Colon (tissue), 2 donors: ENCODE measurements at regions not wholly inside any gene's neighbourhood (a gene's known extent, or its start where the extent isn't known, plus 50 kb on each side); places are given as distances from the start of the nearest gene placed in this dataset.
"Not testable (repeated sequence)": the region's sequence is repeated elsewhere in the genome, so short reads cannot be mapped to it uniquely, and the experiment has no call there.

ENCODE experiments used
- FAIRE-seq: peaks from 2 replicates; lab custom pipeline; 2012; peaks lifted over from hg19 to GRCh38; lab: Jason Lieb, UNC
- donor health status: control.
- donor health status: control.

DNA sequence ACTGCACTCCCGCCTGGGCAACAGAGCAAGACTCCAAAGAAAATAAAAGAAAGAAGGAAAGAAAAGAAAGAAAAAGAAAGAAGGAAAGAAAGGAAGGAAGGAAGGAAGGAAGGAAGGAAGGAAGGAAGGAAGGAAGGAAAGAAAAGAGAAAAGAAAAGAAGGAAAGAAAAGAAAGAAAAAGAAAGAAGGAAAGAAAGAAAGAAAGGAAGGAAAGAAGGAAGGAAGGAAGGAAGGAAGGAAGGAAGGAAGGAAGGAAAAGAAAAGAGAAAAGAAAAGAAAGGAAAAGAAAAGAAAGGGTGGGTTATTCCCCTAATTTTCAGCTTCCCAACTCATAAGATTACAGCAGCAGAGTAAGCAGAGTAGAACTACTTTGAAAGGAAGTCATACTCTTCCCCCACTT, 64.4 kb downstream of the TMEM200C start:
- not testable (repeated sequence) for FAIRE-seq

DNA sequence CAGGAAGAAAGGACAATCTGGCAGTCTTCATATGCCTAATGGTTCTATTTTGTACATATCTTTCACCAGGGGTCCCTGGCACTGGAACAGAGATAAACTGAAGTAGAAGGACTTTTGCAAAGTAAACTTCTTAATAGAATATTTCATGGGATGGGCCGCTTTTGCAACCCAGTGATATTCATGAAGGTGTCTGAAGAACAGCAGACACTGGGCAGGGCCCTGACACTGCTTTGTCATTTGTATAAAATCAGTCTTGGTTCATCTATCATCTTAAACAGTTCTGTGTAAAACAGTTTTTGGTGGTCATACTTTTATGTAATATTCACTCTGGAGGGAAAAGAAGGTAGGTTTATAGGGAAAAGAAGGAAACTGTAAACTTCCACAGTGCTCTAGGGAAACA, 66.4 kb downstream of the TMEM200C start:
- no peak for FAIRE-seq

DNA sequence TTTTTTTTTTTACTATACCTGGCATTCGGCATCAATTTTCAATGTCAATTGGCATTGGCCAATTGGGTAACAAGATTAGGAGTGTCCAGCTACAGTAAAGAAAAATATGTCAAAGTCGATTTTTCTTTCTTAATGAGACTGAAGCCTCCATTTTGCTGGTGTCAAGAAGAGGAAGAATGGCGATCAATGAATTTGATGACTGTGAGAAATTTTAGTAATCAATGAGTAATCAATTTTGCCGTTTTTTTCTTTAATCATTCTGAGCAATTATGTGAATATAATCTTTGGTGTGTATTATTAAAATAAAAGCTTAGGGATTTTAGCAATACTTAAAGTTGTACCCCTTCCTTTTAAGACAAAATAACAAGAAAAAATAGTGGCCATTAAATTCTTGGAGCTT, 69.7 kb downstream of the TMEM200C start:
- no peak for FAIRE-seq

DNA sequence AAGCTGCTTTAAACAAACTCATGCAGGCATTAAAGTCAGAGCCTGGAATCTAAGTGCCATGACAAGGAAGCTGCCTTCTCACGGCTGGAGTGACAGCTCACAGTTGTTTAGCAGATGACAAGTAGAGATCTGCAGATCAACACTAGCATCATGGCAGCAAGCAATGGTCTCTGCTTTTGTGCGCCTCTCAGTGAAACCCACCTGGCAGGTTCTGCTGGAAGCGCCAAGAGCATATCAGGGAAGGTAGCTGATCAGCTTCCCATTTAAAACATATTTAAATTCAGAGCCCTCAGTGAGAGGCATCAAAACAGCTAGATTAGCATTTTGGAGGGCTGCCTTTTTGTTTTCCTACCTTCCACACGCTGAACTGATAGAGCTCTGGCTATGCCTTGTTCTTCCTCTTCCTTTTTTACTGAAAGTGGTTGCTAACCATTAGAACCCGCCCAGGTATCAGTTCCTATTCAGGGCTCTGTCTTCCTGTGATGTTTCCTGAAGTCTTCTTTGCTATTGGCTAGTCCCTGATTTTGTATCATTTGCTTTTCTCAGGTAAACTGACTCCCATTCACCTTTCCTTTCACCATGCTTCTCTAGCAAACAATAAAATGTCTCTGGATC, 70.8 kb downstream of the TMEM200C start:
- FAIRE-seq: no peak

DNA sequence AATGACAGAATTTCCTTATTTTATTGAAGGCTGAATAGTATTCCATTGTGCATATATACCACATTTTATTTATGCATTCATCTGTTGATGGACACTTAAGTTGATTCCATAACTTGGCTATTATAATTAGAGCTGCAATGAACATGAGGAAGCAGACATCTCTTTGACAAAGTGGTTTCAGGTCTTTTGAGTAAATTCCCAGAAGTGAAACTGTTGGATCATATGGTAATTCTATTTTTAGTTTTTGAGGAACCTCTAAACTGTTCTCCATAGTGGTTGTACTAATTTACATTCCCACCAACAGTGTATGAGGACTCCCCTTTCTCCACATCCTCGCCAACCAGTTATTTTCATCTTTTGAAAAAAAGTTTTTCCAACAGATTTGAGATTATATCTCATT, 77.5 kb downstream of the TMEM200C start:
- FAIRE-seq: no peak

DNA sequence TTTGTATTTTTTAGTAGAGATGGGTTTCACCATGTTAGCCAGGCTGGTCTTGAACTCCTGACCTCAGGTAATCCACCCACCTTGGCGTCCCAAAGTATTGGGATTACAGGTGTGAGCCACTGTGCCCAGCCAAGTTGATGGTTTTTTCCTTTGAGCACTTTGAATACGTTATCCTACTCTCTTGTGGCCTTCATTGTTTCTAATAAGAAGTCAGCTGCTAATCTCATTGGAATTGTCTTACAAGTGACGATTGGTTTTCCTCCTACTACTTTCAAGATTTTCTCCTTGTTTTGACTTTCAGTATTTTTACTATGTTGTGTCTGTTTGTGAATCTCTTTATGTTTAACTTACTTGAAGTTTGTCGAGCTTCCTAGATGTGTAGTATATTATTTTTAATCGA, 88.5 kb downstream of the TMEM200C start:
- no peak for FAIRE-seq

DNA sequence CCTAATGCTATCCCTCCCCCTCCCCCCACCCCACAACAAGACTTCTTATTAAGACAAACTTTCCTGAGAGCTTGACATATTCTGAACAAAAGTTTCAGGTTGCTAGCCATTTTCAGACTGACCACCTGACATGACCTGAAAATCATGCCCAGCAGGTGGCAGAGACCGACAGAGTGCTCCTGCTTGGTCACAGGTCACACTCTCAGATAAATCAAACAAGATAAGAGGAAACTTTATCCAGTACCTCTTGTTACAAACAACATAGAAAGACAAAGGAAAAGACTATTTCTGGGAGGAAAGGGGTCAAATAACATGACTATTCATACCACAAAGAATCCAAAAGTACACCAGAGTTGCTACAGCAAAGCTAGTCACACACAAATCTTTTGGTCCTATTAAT, 107.4 kb downstream of the TMEM200C start:
- no peak for FAIRE-seq

DNA sequence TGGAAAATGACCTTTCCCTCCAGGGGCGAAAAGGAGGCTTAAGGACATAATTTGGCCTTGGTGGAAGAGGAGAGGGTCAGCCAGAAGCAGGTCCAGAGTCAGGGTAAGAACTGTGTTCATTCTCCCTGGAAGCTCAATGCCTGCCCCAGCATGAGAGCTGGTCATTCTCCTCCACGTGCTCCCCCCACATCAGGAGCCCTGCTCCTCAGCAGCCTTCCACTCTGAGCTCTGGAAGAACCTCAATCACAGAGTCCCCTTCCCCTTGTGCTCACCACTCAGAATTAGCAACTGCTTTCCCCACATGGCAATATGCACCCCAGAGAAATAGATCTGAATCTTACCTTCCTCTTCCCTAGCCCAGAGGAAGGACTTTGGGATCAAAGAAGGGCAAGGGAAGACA, 115.4 kb downstream of the TMEM200C start:
- no peak for FAIRE-seq

DNA sequence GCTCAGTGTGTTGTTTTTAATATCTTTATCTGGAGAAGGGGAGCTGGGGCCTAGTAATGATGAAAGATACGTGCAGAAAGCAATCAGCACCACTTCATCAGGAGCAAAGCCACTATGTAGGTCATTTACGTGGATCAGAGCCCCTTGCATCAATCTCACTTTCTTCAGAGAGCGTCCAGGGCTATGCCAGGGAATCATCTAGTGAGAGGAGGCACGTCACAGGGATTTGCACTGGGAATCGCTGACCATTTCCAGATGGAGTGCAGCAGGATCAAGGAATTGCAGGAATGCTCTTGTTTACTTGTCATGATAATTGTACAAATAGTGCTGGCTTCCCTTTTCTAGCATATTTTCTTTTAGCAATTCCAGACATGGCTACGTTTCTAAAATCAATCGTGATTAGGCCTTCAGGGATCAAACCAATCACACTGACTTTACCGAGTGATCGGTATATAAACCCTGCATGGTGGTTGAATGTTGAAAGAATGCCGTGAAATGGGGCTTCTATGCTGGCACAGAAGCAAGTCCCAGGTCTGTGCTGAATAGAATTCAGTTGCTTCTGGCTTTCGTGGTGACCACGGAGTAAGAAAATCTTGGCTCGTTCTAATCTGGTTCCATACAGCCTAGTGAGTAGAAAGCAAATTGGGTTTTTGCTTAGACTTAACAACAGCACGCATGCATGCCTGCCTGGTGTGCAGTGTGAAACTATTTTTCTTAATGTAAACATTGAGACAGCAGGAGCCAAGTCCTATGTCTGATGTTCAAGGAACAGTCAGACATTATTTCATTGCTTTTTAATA, 122.8 kb downstream of the TMEM200C start:
- no peak for FAIRE-seq

DNA sequence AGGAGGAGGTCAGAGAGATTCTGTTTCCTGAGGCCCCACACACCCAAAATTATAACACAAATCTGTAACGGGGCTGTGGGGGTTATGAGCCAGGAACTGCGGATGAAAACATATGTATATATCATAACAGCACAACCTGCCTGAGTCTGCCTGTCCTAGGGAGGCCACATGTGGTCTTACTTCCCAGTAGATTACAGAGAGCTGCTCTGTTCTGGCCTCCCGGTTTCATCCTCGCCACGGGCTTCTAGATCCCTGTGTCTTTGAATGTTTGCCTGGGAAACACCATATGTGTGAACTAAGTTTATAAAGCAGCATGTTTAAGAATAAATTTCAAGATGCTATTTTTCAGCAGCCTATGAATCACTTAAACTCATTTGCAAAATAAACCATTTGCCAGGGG, 124.0 kb downstream of the TMEM200C start:
- FAIRE-seq: no peak

DNA sequence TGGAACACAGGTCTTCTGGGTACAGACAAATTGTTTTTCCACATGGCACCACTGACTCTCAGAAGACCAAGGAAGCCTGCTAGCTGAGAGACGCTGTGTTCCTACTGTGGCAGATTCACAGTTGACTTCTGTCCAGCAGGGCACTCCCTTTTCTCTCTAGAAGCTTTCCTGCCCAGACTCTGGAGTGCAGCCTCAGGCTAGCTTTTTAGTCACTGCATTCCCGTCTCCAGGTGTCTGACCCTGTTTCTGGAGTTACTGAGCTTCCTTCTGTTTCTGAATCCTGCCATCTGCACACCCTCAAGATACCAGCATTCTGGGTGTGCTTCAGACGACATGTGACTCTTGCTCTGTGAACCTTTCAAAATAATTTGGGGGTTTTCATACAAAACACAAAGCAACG, 125.1 kb downstream of the TMEM200C start:
- FAIRE-seq: no peak

DNA sequence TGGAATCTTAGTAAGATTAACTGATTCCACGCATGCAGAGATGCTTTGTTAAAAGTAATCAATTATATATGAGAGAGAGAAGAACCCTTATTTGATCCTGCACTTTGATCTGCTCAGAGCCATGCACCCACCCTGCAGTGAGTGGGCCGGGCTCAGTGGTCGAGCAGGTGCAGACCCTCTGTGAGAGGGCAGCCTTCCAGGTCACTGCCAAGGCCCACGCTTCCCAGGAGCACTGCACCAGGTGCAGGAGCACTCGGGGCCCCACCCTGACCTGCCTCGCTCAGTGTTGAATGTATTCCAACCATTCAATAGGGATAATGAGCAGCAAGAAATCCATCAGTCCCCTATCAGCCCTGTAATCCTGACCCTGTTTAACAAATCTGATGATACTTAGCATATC, 126.9 kb downstream of the TMEM200C start:
- no peak for FAIRE-seq

DNA sequence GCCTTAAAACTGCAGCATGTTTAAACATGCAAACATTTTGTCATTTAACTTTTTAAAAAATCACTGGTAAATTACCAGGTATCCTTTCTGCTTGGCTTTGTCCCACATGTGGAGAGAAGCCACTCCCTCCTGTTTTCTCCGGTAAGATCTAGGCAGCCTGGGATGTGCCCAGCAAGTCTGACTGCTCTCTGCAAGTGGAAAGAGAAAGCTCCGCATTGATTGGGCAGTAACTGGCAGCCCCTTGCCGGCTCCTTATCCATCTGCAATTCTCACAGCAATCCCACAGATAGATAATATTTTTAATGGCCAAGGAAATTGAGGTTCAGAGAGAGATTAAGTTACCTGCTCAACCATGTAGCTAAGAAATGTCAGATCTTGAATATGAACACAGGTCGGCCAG, 136.1 kb downstream of the TMEM200C start:
- FAIRE-seq: no peak

DNA sequence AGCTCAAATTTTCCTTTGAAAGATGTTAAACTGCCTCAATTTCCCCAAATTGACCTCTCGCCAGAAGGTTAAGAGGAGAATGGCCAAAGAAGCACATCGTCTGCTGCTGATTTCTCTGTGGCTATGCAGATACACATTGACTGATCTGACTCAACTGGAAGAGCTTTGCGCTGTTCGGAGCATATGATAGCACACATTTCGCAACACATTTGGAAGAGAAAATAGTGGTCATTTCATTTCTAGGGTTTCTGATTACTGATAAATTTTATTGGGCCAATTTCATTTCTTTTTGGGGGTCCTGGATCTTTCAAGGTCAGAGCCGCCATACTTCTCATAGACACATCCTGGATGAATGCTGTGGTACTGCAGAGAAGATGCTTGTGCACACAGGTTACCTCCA, 138.5 kb downstream of the TMEM200C start:
- FAIRE-seq: no peak

DNA sequence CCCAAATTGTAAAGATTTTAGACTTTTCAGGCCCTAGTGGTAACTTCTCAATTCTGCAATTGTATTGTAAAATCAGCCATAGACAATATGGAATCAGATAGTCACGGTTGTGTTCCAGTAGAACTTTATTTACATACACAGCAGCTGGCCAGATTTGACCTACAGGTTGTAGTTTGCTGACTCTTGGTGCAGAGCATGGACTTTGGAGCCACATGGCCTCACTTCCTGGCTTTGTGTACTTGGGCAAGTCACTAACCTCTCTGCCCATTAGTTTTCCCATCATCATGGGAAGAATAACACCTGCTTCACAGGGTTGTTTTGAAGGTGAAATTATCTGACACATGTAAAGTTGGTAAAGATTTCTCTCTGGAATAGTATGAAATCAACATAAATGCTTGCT, 147.6 kb downstream of the TMEM200C start:
- no peak for FAIRE-seq

DNA sequence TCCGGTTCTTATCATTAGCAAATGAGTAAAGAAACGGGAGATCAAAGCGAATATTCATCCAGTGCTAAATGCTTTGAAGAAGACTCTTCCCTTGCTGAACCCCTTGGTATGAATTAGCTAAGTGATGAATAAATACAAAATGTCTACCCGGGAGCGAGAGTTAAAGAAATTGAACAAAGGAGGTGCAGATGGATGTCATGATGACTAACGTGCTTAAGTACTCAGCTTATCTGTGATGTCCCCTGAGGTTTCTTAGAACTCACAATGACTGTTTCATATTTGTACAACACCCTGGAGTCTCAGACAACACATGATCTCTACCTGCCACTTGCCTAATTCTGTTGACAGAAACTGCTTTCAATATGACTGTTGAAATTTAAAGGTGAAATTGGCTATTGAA, 148.5 kb downstream of the TMEM200C start:
- no peak for FAIRE-seq

DNA sequence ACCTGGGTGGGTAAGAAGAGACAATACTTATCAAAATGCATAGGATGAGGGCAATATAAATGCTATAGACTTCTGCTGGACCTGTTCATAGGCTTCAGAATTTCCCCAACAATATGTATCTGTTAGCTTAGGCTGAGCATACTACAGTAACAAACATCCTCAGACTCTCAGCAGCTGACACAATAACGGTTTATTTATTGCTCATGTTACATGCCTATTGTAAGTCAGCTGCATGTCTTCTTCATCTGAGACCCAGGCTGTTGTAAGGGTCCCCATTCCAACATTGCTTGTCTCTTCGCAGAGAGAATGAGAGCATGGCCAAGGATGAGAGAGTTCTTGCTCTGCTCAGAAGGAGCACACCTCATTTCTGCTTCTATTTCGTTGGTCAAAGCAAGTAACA, 150.7 kb downstream of the TMEM200C start:
- FAIRE-seq: no peak

DNA sequence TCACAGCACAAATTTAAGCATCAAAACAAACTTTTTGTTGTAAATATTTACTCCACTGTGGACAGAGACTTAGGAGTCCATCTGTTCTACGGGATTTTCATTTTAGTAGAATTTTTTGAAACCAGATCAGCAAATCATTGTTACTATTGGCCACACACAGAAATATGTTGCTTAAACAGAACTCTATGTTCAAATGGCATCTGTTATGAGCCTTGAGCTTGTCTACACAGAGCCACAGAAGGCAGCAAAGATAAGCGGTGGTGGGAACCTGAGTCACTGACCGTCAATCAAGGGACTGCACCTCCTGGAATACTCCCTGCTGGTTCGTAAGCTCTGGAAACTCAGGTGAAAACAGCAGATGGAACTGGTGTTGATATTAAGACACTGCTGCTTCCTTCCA, 156.8 kb downstream of the TMEM200C start:
- no peak for FAIRE-seq

DNA sequence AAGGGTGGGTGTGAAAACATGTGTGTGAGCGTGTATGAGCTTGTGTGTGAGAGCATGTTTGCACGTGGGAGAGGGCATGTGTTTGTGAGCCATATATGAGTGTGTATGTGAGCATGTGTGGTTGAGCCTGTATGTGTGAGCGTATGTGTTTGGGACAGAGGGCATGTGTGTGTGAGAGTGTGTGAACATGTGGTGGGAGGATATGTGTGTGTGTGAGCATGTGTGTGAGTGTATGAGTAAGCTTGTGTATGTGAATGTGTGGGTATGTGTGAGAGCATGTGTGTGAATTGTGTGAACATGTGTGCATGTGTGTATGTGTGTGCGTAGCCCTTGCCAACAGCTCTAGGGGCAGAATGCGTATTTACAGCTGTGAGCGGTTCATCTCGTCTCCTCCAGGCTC, 163.0 kb downstream of the TMEM200C start:
- FAIRE-seq: no peak

DNA sequence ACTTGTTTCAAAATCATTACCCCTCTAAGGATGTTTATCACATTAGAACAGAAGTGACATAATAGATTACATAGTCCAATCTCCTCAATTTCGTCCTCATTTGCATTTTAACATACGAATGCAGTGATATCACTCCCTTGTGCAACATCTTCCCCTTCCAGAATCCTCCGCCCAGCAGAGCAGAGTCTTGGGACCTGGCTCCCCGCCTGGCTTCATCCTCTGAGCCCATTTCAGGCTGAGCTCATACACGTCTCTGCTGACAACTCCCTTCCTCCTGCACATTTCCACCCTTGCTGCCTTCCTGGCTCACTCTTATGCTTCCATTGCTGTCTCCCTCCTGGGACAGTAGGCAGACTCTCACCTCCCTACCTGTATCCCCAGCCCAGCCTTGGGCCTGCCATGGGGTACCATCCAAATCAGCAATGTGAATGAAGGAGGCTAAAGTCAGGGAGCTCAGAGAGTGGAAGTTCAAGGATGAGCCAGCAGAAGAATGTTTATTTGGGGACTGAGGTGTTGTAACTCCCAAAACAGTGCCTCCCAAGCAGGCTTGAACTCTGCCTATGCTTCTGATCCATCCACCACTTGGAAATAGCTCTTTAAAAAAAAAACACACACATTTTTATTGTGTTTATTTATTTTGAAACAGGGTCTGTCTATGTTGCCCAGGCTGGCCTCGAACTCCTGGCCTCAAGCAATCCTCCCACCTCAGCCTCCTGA, 165.2 kb downstream of the TMEM200C start:
- no peak for FAIRE-seq

DNA sequence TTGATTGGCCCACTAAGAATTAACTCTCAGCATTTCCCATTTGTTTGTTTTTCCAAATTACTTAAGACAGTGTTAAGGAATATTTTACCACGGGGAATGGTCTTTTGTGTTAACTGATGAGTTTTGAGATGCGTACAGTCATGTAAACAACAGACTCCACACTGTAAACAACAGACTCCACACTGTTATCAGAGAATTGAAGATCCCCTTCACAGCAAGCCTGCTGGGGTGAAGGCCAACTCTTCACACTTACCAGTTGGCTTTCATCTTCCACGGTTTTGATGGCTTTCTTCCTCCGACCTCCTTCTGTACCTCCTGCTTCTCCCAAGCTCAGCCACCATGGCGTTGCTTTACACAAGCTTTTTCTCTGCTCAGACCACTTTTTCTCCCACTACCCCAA, 166.8 kb downstream of the TMEM200C start:
- no peak for FAIRE-seq

DNA sequence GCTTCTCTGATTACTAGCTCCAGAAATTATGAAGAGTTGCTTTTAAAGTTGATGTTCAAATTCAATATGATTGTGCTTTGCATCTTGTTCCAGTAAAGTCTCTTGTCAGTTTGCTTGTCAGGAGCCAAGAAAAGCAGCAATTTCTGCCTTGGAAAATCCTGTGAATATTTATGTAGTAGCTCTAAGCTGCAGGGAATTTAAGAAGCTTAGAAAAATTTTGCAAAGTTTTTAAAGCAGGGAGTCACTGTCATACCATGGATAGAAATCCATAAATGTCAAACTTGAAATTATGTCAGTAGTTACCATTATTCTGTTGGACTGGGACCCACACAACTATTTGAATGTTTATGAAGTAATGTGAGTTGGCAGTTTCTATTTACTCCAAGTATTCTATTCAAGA, 169.3 kb downstream of the TMEM200C start:
- no peak for FAIRE-seq

DNA sequence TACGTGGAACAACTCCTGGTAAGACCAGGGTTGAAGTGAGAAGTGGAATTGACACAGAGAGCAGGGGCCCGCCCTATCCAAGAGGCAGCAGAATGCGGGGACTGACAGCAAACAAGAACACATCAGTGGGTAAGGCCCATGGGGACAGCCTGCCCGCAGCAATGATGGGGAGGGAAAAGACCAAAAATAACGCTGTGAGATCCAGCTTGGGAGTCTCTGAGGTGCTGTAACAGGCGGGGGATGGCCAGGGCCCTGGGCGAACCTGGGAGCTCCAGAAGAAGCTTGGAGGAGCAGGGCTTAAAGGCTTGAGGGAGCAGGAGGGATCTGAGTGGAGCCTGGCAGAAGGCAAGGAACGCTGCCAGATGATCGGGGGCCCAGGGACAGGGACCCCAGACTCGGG, 173.4 kb downstream of the TMEM200C start:
- no peak for FAIRE-seq

DNA sequence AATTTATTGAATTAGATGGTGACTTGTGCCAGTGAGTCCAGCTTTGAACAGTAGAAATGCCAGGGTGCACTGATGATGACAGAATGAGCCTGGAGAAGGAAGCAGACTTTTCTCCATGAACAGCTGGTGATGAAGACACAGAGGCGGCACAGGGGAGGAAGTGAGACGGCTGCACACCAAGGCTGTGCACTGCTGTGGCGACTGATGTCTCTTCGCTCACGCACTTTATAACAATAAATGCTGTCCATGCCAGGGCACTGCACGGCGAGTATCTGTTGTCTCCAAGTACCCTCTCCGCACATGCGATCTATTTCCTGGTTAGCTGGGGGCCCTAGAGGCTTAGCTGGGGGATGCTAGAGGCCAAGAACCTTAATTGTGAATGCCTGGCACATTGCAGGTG, 175.2 kb downstream of the TMEM200C start:
- no peak for FAIRE-seq
